BLaER1 (cell line): ENCODE measurements at regions not wholly inside any gene's neighbourhood (a gene's known extent, or its start where the extent isn't known, plus 50 kb on each side); places are given as distances from the start of the nearest gene placed in this dataset.
"Not testable (repeated sequence)": the region's sequence is repeated elsewhere in the genome, so short reads cannot be mapped to it uniquely, and the experiment has no call there.

Experiments used
- H3K27ac ChIP-seq: shearing (Covaris generic); formaldehyde crosslinking; 2 replicates; pipeline ENCODE4 v1.8.1; 2022
- H3K27me3 ChIP-seq: shearing (Covaris generic); formaldehyde crosslinking; 2 replicates; pipeline ENCODE4 v1.8.1; 2022
- H3K36me3 ChIP-seq: shearing (Covaris generic); formaldehyde crosslinking; 2 replicates; pipeline ENCODE4 v1.8.1; 2022
- H3K4me1 ChIP-seq: shearing (Covaris generic); formaldehyde crosslinking; 2 replicates; pipeline ENCODE4 v1.8.1; 2022
- H3K4me2 ChIP-seq: shearing (Covaris generic); formaldehyde crosslinking; 2 replicates; pipeline ENCODE4 v1.8.1; 2022
- H3K4me3 ChIP-seq: shearing (Covaris generic); formaldehyde crosslinking; 2 replicates; pipeline ENCODE4 v1.8.1; 2022
- H3K9ac ChIP-seq: shearing (Covaris generic); formaldehyde crosslinking; 2 replicates; pipeline ENCODE4 v1.8.1; 2022
- H3K9me3 ChIP-seq: shearing (Covaris generic); formaldehyde crosslinking; 2 replicates; pipeline ENCODE4 v1.8.1; 2022
- H4K20me1 ChIP-seq: shearing (Covaris generic); formaldehyde crosslinking; 2 replicates; pipeline ENCODE4 v1.8.1; 2022
- Cebpa-rat ChIP-seq: shearing (Covaris generic); IDR thresholded peaks from 2 replicates; pipeline ENCODE4 v1.8.1; 2022

- Histone ChIP-seq H3K27ac (no peak overlapping the region), H3K9ac (no peak overlapping the region), H3K4me1 (no peaks in the 10 kb centered on the region), H3K4me3 (no peak overlapping the region), H3K27me3 (no peaks in the 10 kb centered on the region), H4K20me1 (no peaks in the 10 kb centered on the region), H3K36me3 (no peaks in the 10 kb centered on the region), H3K9me3 (no peaks in the 10 kb centered on the region), H3K4me2 (no peak overlapping the region)
- TF ChIP-seq Cebpa-rat = no peak
These were observed 61.1 kb upstream of the TBX18 start for GRCh38 chr6:84825461-84825860.

- not testable (repeated sequence) for H3K36me3 ChIP-seq, H4K20me1 ChIP-seq, H3K4me3 ChIP-seq, H3K9ac ChIP-seq, H3K9me3 ChIP-seq, H3K27me3 ChIP-seq, H3K27ac ChIP-seq, H3K4me2 ChIP-seq, H3K4me1 ChIP-seq
These were observed 56.9 kb upstream of the TBX18 start for GRCh38 chr6:84821314-84821713.

GRCh38 chr6:84816741-84817140 is 52.3 kb upstream of the TBX18 start:
- Histone ChIP-seq H3K4me2 (no peak overlapping the region), H3K9ac (no peak overlapping the region), H3K36me3 (no peaks in the 10 kb centered on the region), H3K27me3 (no peaks in the 10 kb centered on the region), H4K20me1 (no peaks in the 10 kb centered on the region), H3K4me3 (no peak overlapping the region), H3K9me3 (no peaks in the 10 kb centered on the region), H3K27ac (no peak overlapping the region), H3K4me1 (no peaks in the 10 kb centered on the region)
- TF ChIP-seq Cebpa-rat = no peak

GRCh38 chr6:84815896-84816735 is 51.7 kb upstream of the TBX18 start:
- Histone ChIP-seq H3K4me2 (no peak overlapping the region), H3K9ac (no peak overlapping the region), H4K20me1 (no peaks in the 10 kb centered on the region), H3K4me3 (no peak overlapping the region), H3K4me1 (no peaks in the 10 kb centered on the region), H3K36me3 (no peaks in the 10 kb centered on the region), H3K27me3 (no peaks in the 10 kb centered on the region), H3K9me3 (no peaks in the 10 kb centered on the region), H3K27ac (no peak overlapping the region)
- no peak for TF ChIP-seq Cebpa-rat
